ENCODE measurements at regions not wholly inside any gene's neighbourhood (a gene's known extent, or its start where the extent isn't known, plus 50 kb on each side); places are given as distances from the start of the nearest gene placed in this dataset.
"Not testable (repeated sequence)": the region's sequence is repeated elsewhere in the genome, so short reads cannot be mapped to it uniquely, and the experiment has no call there.

DNA sequence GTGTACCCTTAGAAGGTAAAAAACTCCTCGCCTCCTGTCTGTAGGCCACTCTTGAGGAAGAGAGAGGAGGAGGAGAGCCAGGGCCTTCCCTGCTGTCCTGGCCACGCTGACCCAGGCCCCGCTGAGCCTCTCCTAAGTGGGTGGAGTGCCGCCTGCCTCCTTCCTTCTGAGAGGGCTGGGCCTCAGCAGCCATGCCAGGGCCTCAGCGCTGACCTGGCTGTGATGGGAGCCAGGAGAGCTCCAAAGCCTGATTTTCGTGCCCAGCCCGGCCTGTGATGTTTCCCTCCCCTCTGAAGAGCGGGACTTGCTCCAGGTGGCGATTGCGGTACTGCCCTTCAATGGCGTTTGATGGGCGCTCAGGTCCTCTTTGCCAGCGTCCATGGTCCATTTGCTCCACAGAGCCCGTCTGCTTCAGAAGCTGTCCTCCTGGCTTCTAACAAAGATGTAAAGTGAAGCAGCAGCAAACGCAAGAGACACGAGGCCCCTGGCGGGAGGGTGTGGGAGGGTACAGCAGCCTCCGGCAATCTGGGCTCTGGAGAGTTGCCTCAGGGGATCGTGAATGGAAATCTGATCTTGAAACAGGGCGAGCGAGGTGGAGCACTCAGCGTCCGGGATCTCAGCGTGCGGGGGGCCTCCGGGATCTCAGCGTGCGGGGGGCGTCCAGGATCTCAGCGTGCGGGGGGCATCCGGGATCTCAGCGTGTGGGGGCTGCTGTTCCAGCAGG is 93.5 kb downstream of the NPIPB11 start:
- no peaks in the 10 kb centered on the region for H3K36me3 ChIP-seq (ENCODE audit: insufficient read depth, low read length)
- H3K27ac ChIP-seq (ENCODE audit: low read length) = no peak overlapping the region
- TF ChIP-seq, protein P1, sequence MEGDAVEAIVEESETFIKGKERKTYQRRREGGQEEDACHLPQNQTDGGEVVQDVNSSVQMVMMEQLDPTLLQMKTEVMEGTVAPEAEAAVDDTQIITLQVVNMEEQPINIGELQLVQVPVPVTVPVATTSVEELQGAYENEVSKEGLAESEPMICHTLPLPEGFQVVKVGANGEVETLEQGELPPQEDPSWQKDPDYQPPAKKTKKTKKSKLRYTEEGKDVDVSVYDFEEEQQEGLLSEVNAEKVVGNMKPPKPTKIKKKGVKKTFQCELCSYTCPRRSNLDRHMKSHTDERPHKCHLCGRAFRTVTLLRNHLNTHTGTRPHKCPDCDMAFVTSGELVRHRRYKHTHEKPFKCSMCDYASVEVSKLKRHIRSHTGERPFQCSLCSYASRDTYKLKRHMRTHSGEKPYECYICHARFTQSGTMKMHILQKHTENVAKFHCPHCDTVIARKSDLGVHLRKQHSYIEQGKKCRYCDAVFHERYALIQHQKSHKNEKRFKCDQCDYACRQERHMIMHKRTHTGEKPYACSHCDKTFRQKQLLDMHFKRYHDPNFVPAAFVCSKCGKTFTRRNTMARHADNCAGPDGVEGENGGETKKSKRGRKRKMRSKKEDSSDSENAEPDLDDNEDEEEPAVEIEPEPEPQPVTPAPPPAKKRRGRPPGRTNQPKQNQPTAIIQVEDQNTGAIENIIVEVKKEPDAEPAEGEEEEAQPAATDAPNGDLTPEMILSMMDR (IDR thresholded peaks at IDR 0.05; ENCODE audit: poor library complexity, severe bottlenecking) = no peak
- TF ChIP-seq MXI1 (conservative IDR thresholded peaks at IDR 0.05; ENCODE audit: poor library complexity, severe bottlenecking) = no peak
- no peak for TF ChIP-seq RAD21 (conservative IDR thresholded peaks at IDR 0.05)
- TF ChIP-seq EZH2 (IDR thresholded peaks at IDR 0.05; ENCODE audit: borderline replicate concordance, insufficient read depth, low read length, poor library complexity, severe bottlenecking) = no peak
- no peaks in the 10 kb centered on the region for H4K20me1 ChIP-seq (ENCODE audit: insufficient read depth)
- no peak overlapping the region for H3K4me2 ChIP-seq (ENCODE audit: low read length)
- H3K9ac ChIP-seq (ENCODE audit: low read length) = no peak overlapping the region
- no peaks in the 10 kb centered on the region for H3F3A ChIP-seq (ENCODE audit: insufficient read depth, low read length, poor library complexity, severe bottlenecking)
- H3K27me3 ChIP-seq (ENCODE audit: insufficient read depth, low read depth, low read length) = no peaks in the 10 kb centered on the region
- H3K79me2 ChIP-seq (replicated peaks; ENCODE audit: insufficient read depth, low read length) = no peaks in the 10 kb centered on the region
- H3K9me2 ChIP-seq (ENCODE audit: insufficient read depth, low read length) = no peaks in the 10 kb centered on the region
- no peaks in the 10 kb centered on the region for H3K9me3 ChIP-seq (ENCODE audit: low read length)
- no peak overlapping the region for H2AFZ ChIP-seq (ENCODE audit: low read depth, low read length)
- no peak overlapping the region for H3K4me3 ChIP-seq (ENCODE audit: low read length)

GRCh38 chr16:29312345-29312675 is 94.2 kb downstream of the NPIPB11 start:
- not testable (repeated sequence) for H3K36me3 ChIP-seq (ENCODE audit: insufficient read depth, low read length); H3K9me3 ChIP-seq (ENCODE audit: low read length); H2AFZ ChIP-seq (ENCODE audit: low read depth, low read length); H4K20me1 ChIP-seq (ENCODE audit: insufficient read depth); H3K79me2 ChIP-seq (replicated peaks; ENCODE audit: insufficient read depth, low read length); H3F3A ChIP-seq (ENCODE audit: insufficient read depth, low read length, poor library complexity, severe bottlenecking); H3K27ac ChIP-seq (ENCODE audit: low read length); H3K27me3 ChIP-seq (ENCODE audit: insufficient read depth, low read depth, low read length); H3K9ac ChIP-seq (ENCODE audit: low read length); H3K4me2 ChIP-seq (ENCODE audit: low read length); H3K9me2 ChIP-seq (ENCODE audit: insufficient read depth, low read length); H3K4me3 ChIP-seq (ENCODE audit: low read length)

GRCh38 chr16:29311461-29312344 is 94.8 kb downstream of the NPIPB11 start:
- Histone ChIP-seq H3K79me2 (replicated peaks; ENCODE audit: insufficient read depth, low read length) (no peaks in the 10 kb centered on the region), H2AFZ (ENCODE audit: low read depth, low read length) (no peak overlapping the region), H3K9me3 (ENCODE audit: low read length) (no peaks in the 10 kb centered on the region), H3K9me2 (ENCODE audit: insufficient read depth, low read length) (no peaks in the 10 kb centered on the region), H3K27me3 (ENCODE audit: insufficient read depth, low read depth, low read length) (no peaks in the 10 kb centered on the region), H3K4me3 (ENCODE audit: low read length) (no peak overlapping the region), H3F3A (ENCODE audit: insufficient read depth, low read length, poor library complexity, severe bottlenecking) (no peaks in the 10 kb centered on the region), H3K4me2 (ENCODE audit: low read length) (no peak overlapping the region), H3K9ac (ENCODE audit: low read length) (no peak overlapping the region), H3K36me3 (ENCODE audit: insufficient read depth, low read length) (no peaks in the 10 kb centered on the region), H4K20me1 (ENCODE audit: insufficient read depth) (no peaks in the 10 kb centered on the region), H3K27ac (ENCODE audit: low read length) (no peak overlapping the region)
- TF ChIP-seq, protein P1 (IDR thresholded peaks at IDR 0.05; ENCODE audit: poor library complexity, severe bottlenecking) = no peak
- TF ChIP-seq SMC3 (conservative IDR thresholded peaks at IDR 0.05; ENCODE audit: poor library complexity) (no peak), MXI1 (conservative IDR thresholded peaks at IDR 0.05; ENCODE audit: poor library complexity, severe bottlenecking) (no peak), EP300 (conservative IDR thresholded peaks at IDR 0.05; ENCODE audit: poor library complexity, severe bottlenecking) (no peak), POLR2AphosphoS5 (IDR thresholded peaks at IDR 0.05) (no peak), EZH2 (IDR thresholded peaks at IDR 0.05; ENCODE audit: borderline replicate concordance, insufficient read depth, low read length, poor library complexity, severe bottlenecking) (no peak), RAD21 (conservative IDR thresholded peaks at IDR 0.05) (no peak)
- TF ChIP-seq, protein P2, sequence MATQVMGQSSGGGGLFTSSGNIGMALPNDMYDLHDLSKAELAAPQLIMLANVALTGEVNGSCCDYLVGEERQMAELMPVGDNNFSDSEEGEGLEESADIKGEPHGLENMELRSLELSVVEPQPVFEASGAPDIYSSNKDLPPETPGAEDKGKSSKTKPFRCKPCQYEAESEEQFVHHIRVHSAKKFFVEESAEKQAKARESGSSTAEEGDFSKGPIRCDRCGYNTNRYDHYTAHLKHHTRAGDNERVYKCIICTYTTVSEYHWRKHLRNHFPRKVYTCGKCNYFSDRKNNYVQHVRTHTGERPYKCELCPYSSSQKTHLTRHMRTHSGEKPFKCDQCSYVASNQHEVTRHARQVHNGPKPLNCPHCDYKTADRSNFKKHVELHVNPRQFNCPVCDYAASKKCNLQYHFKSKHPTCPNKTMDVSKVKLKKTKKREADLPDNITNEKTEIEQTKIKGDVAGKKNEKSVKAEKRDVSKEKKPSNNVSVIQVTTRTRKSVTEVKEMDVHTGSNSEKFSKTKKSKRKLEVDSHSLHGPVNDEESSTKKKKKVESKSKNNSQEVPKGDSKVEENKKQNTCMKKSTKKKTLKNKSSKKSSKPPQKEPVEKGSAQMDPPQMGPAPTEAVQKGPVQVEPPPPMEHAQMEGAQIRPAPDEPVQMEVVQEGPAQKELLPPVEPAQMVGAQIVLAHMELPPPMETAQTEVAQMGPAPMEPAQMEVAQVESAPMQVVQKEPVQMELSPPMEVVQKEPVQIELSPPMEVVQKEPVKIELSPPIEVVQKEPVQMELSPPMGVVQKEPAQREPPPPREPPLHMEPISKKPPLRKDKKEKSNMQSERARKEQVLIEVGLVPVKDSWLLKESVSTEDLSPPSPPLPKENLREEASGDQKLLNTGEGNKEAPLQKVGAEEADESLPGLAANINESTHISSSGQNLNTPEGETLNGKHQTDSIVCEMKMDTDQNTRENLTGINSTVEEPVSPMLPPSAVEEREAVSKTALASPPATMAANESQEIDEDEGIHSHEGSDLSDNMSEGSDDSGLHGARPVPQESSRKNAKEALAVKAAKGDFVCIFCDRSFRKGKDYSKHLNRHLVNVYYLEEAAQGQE (IDR thresholded peaks at IDR 0.05; ENCODE audit: borderline replicate concordance) = no peak
